ENCODE measurements at regions not wholly inside any gene's neighbourhood (a gene's known extent, or its start where the extent isn't known, plus 50 kb on each side); places are given as distances from the start of the nearest gene placed in this dataset.

DNA sequence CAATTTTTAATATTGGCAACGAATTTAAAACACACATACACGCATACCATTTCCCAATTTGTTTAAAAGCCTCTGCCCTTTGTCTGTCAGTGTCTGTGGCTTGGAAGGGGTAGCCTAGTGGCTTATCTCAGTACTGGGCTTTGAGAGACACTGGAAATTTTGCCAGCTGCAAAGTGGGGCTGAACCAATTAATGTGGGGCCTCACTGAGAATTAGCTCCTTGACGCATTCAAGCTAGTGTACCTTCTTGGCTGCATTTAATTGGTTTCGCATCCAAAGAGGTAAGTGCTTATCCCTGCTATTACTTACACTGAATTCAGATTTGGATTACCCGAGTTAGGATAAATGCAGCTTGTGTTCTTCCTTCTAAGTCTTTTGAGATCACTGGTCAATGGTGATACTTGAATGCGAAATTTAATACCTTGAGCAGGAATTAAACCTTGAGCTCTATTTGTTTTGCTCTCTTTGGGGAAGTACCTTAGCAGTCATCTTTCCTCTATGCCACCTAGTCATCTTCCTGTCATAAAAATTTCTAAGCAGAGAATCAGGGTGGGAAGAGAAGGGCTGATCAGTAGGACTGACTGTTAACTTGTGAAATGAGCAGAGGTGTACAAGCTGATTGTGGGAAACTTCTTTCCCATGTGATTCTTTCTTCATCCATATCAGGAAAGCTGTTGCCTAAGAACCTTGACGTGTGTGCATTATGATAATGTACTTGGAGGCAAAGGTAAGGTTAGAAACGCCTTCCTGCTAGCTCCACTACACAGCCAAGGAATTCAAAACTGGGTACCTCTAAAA is 187.7 kb upstream of the E2F8 start:
- H3K4me1 ChIP-seq: peaks cover 31% of the 10 kb centered on the region
- H3K27me3 ChIP-seq: no peaks in the 10 kb centered on the region
- no peaks in the 10 kb centered on the region for H3K9me3 ChIP-seq
- no peak for TF ChIP-seq POLR2A (IDR thresholded peaks at IDR 0.05)
- TF ChIP-seq, protein P1, sequence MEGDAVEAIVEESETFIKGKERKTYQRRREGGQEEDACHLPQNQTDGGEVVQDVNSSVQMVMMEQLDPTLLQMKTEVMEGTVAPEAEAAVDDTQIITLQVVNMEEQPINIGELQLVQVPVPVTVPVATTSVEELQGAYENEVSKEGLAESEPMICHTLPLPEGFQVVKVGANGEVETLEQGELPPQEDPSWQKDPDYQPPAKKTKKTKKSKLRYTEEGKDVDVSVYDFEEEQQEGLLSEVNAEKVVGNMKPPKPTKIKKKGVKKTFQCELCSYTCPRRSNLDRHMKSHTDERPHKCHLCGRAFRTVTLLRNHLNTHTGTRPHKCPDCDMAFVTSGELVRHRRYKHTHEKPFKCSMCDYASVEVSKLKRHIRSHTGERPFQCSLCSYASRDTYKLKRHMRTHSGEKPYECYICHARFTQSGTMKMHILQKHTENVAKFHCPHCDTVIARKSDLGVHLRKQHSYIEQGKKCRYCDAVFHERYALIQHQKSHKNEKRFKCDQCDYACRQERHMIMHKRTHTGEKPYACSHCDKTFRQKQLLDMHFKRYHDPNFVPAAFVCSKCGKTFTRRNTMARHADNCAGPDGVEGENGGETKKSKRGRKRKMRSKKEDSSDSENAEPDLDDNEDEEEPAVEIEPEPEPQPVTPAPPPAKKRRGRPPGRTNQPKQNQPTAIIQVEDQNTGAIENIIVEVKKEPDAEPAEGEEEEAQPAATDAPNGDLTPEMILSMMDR (IDR thresholded peaks at IDR 0.05): no peak
- intact Hi-C loops (cut with DNase I): no loop called here
- 48 to 58% methylated on average over 8 of the region's 8 CpGs for whole genome bisulfite sequencing, 2 donors
- DNase-seq (peak in 1 of 4 donors; percentile 36), ATAC-seq (peak; percentile 49)
- H3K27ac ChIP-seq: peak overlapping the region in 3 of 4 donors; percentile 14 to 68 (median 45)
- no peak overlapping the region for H3K4me3 ChIP-seq
- no peaks in the 10 kb centered on the region for H3K36me3 ChIP-seq (replicated peaks in 1 of 2; ENCODE audit: insufficient read depth in 1 of 2, low read depth in 2 of 2)

DNA sequence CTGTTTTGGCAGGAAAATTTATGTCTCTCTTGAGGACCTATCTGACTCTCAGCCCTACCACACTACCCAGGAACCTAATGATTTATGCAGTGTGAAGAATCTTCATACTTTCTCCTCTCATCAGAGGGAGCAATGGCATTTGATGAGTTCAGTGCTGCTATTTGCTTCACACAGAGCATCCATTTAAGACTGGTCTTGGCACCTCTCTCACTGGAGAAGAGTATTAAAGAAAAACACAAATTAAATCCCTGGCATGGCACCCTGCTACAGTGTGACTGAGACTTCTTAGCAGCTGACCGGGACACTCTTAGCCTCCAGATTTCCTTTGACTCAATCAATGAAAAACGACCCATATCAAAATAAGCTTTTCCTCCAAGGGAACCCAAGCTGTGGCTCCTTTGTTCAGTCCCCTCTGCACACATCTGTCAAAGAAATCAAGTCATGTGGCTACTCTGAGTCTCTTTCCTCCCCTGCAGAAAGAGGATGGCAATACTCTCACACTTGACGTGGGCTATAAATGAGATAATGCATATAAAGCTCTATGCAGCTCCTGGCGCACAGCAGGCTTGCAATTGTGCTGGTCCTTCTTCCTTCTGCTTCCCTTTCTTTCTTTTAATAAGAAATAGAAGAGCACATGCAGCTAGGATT is 186.1 kb upstream of the E2F8 start:
- no peak overlapping the region for H3K4me3 ChIP-seq
- ATAC-seq: no peak
- TF ChIP-seq, protein P1 (IDR thresholded peaks at IDR 0.05): no peak
- no peak for TF ChIP-seq POLR2A (IDR thresholded peaks at IDR 0.05)
- no peak overlapping the region for H3K27ac ChIP-seq
- H3K36me3 ChIP-seq (replicated peaks in 1 of 2; ENCODE audit: insufficient read depth in 1 of 2, low read depth in 2 of 2): no peaks in the 10 kb centered on the region
- H3K4me1 ChIP-seq: peaks cover 31% of the 10 kb centered on the region
- DNase-seq: no peak
- WGBS, 2 donors: 61 to 66% methylated on average over 4 of the region's 4 CpGs
- intact Hi-C loops (cut with DNase I): no loop called here
- no peaks in the 10 kb centered on the region for H3K27me3 ChIP-seq
- no peaks in the 10 kb centered on the region for H3K9me3 ChIP-seq

DNA sequence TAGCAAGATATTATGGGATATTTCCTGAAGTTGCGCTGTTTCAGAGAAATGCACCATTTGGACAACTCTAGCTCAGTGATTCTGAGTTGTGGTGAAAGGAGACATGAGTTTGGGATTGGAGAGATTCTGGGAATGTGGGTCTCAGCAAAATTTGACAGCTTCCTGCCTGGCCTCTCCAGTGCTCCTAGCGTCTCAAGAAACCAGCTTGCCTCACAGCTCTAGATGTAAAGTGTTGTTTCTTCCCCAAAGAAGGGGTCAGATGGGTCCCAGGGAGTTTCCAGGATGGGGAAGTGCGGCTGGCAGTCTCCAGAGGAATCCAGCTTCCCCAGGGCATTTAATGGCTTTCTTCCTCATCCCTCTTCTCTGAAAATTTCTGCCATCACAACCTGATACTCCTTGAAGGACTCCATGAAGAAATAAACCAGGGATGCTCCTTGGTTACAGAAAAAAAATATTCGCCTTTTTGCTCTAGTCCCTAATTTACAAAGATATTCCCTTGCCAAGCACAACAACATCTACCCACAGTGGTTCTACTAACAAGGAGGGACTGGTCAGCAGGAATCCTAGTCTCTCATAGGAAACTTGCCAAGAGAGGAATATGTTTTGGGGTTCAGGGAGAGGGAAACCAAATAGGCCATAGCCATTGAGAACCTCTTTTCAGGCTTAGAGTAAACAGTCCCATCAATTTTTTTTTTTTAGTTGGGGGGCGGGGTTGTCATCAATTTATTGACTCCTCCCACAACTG is 185.4 kb upstream of the E2F8 start:
- WGBS, 2 donors: 82 to 88% methylated on average over 5 of the region's 5 CpGs
- ATAC-seq (no peak), DNase-seq (no peak)
- no peaks in the 10 kb centered on the region for H3K27me3 ChIP-seq
- intact Hi-C loops (cut with DNase I): no loop called here
- peaks cover 31% of the 10 kb centered on the region for H3K4me1 ChIP-seq
- H3K27ac ChIP-seq: no peak overlapping the region
- TF ChIP-seq POLR2A (IDR thresholded peaks at IDR 0.05): no peak
- TF ChIP-seq, protein P1 (IDR thresholded peaks at IDR 0.05): no peak
- H3K9me3 ChIP-seq: no peaks in the 10 kb centered on the region
- H3K36me3 ChIP-seq (replicated peaks in 1 of 2; ENCODE audit: insufficient read depth in 1 of 2, low read depth in 2 of 2): no peaks in the 10 kb centered on the region
- H3K4me3 ChIP-seq: no peak overlapping the region

- H3K9me3 ChIP-seq: no peaks in the 10 kb centered on the region
- WGBS, 2 donors: 86 to 95% methylated on average over 7 of the region's 7 CpGs
- no peak for TF ChIP-seq POLR2A (IDR thresholded peaks at IDR 0.05)
- TF ChIP-seq, protein P1 (IDR thresholded peaks at IDR 0.05): no peak
- no peaks in the 10 kb centered on the region for H3K4me1 ChIP-seq
- no peak overlapping the region for H3K4me3 ChIP-seq
- H3K27ac ChIP-seq: no peak overlapping the region
- intact Hi-C loops (cut with DNase I): no loop called here
- H3K27me3 ChIP-seq: no peaks in the 10 kb centered on the region
- H3K36me3 ChIP-seq (replicated peaks in 1 of 2; ENCODE audit: insufficient read depth in 1 of 2, low read depth in 2 of 2): no peaks in the 10 kb centered on the region
- DNase-seq (no peak), ATAC-seq (no peak)
Measured at GRCh38 chr11:19422276-19422675, 181.5 kb upstream of the E2F8 start.
